ENCODE measurements at regions not wholly inside any gene's neighbourhood (a gene's known extent, or its start where the extent isn't known, plus 50 kb on each side); places are given as distances from the start of the nearest gene placed in this dataset.
"Not testable (repeated sequence)": the region's sequence is repeated elsewhere in the genome, so short reads cannot be mapped to it uniquely, and the experiment has no call there.

GRCh38 chr4:115596265-115597001, 483.0 kb upstream of the NDST4 start:
- no peak overlapping the region for H3K4me3 ChIP-seq (ENCODE audit: low read depth, low read length)
- TF ChIP-seq, protein P1, sequence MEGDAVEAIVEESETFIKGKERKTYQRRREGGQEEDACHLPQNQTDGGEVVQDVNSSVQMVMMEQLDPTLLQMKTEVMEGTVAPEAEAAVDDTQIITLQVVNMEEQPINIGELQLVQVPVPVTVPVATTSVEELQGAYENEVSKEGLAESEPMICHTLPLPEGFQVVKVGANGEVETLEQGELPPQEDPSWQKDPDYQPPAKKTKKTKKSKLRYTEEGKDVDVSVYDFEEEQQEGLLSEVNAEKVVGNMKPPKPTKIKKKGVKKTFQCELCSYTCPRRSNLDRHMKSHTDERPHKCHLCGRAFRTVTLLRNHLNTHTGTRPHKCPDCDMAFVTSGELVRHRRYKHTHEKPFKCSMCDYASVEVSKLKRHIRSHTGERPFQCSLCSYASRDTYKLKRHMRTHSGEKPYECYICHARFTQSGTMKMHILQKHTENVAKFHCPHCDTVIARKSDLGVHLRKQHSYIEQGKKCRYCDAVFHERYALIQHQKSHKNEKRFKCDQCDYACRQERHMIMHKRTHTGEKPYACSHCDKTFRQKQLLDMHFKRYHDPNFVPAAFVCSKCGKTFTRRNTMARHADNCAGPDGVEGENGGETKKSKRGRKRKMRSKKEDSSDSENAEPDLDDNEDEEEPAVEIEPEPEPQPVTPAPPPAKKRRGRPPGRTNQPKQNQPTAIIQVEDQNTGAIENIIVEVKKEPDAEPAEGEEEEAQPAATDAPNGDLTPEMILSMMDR (conservative IDR thresholded peaks at IDR 0.05; ENCODE audit: low read depth, low read length), result no peak
- no peak for DNase-seq (ENCODE audit: low read depth)

DNA sequence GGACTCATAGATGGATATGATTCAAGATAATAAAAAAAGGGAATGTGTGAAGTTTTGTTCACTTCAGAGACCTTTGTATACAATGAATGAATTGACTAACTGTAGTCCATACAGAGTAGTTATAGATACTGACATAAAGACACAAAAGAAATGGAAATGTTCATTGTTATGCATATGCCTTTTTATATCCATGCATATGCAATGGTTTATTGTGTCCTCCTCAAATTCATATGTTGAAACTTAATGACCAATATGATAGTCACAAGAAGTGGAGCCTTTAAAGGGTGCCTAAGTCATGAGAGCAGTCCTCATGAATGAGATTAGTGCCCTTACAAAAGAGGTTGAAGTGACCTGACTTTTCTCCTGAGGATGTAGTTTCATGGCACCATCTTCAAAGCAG, 467.5 kb upstream of the NDST4 start:
- TF ChIP-seq, protein P1 (conservative IDR thresholded peaks at IDR 0.05; ENCODE audit: low read depth, low read length), result no peak
- no peak overlapping the region for H3K4me3 ChIP-seq (ENCODE audit: low read depth, low read length)
- no peak for DNase-seq (ENCODE audit: low read depth)

GRCh38 chr4:115575851-115576250, 462.4 kb upstream of the NDST4 start:
- no peak overlapping the region for H3K4me3 ChIP-seq (ENCODE audit: low read depth, low read length)
- DNase-seq (ENCODE audit: low read depth), result peak; percentile 2
- TF ChIP-seq, protein P1 (conservative IDR thresholded peaks at IDR 0.05; ENCODE audit: low read depth, low read length), result no peak

DNA sequence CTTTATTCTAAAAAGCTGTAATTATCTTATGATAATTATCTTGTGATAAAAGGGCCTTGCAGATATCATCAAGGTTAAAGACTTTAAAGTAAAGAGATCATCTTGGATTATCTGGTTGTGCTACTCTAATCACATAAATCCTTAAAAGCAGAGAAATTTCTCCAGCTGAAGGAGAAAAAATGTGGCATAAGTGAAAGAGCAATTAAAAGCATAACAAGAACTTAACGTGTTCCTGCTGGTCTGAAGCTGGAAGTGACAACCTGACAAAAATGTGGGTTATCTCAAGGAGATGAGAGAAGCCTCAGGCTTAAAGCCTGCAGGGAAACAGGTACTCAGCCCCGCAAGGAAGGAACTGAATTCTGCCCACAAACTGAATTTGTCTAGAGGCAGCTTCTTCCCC, 449.1 kb upstream of the NDST4 start:
- no peak for DNase-seq (ENCODE audit: low read depth)
- TF ChIP-seq, protein P1 (conservative IDR thresholded peaks at IDR 0.05; ENCODE audit: low read depth, low read length), result no peak
- H3K4me3 ChIP-seq (ENCODE audit: low read depth, low read length), result no peak overlapping the region

GRCh38 chr4:115548123-115548522, 434.7 kb upstream of the NDST4 start:
- H3K4me3 ChIP-seq (ENCODE audit: low read depth, low read length), result no peak overlapping the region
- no peak for DNase-seq (ENCODE audit: low read depth)
- TF ChIP-seq, protein P1 (conservative IDR thresholded peaks at IDR 0.05; ENCODE audit: low read depth, low read length), result no peak

GRCh38 chr4:115537387-115537786, 424.0 kb upstream of the NDST4 start:
- H3K4me3 ChIP-seq (ENCODE audit: low read depth, low read length), result no peak overlapping the region
- DNase-seq (ENCODE audit: low read depth), result peak; percentile 41
- TF ChIP-seq, protein P1 (conservative IDR thresholded peaks at IDR 0.05; ENCODE audit: low read depth, low read length), result no peak

- TF ChIP-seq, protein P1 (conservative IDR thresholded peaks at IDR 0.05; ENCODE audit: low read depth, low read length), result no peak
- no peak for DNase-seq (ENCODE audit: low read depth)
- H3K4me3 ChIP-seq (ENCODE audit: low read depth, low read length), result no peak overlapping the region
Observed at GRCh38 chr4:115529126-115529525, 415.7 kb upstream of the NDST4 start.

GRCh38 chr4:115519476-115519875, 406.1 kb upstream of the NDST4 start:
- not testable (repeated sequence) for H3K4me3 ChIP-seq (ENCODE audit: low read depth, low read length); DNase-seq (ENCODE audit: low read depth)
